GDM1 (cell line): ENCODE measurements at regions not wholly inside any gene's neighbourhood (a gene's known extent, or its start where the extent isn't known, plus 50 kb on each side); places are given as distances from the start of the nearest gene placed in this dataset.
"Not testable (repeated sequence)": the region's sequence is repeated elsewhere in the genome, so short reads cannot be mapped to it uniquely, and the experiment has no call there.

Experiments used
- DNase-seq: peaks from one replicate; lab custom pipeline; 2025; lab: John Stamatoyannopoulos, UW

- DNase-seq, result no peak
Observed at GRCh38 chr4:31016322-31017061, 296.3 kb downstream of the PCDH7 start.

- no peak for DNase-seq
Observed at GRCh38 chr4:31020363-31020762, 300.2 kb downstream of the PCDH7 start.

GRCh38 chr4:31021008-31021407 is 300.8 kb downstream of the PCDH7 start:
- no peak for DNase-seq

DNA sequence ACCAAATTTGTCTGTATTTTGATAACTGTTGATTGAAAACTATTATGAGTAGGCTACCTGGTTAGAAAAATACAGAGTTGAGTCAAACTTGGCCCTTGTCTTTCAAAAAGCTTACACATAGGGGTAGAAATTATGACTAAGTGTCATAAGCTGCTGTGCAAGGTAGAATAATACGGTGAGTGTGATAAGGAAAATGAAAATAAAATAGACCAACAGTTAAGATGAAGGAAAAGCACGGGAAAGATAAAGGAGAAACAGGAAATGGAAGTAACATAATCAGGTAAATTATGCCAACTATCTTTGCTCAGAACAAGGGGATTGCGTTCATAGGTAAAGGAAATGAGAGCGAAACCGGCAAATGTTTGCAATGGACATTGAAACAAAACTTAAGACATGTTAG is 302.5 kb downstream of the PCDH7 start:
- no peak for DNase-seq

- DNase-seq, result no peak
Observed at GRCh38 chr4:31023109-31023508, 302.9 kb downstream of the PCDH7 start.

DNA sequence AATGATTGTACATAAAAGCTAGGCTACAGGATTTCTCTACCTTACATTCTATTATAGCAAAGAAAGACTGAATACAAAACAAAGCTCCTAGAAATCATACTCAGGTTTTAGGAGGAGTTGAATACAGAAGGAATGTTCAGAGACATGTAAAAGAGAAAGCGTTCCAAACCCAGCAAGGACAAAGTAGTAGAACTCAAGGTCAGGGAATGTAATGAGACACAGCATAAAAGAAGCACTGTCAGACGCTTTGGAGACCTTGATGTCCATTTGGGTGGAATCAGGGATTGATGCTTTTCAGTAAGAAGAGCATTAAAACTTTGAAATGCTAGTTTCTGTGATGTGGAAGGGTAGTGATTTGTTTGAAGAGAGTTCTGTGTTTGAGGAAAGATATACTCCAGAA is 303.6 kb downstream of the PCDH7 start:
- no peak for DNase-seq

GRCh38 chr4:31024781-31025180 is 304.6 kb downstream of the PCDH7 start:
- not testable (repeated sequence) for DNase-seq

- DNase-seq, result no peak
Observed at GRCh38 chr4:31026256-31026655, 306.1 kb downstream of the PCDH7 start.

DNA sequence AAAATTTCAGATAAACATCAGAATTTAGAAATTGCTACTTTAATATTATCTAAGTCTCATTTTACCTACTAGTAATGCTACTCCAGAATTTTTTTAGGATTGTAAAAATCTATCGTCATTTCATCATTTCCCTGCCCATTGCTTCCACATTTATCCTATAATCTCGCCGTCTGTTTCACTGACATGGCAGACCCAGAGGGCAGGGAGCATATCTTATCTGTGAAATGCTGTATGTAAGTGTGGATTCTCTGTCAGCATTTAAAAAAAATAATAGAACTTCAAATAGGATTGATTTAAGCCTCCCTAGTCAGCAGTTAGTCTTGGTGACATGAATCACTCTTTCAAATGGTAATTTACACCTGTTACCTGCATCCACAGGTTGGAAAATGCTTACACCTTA is 314.4 kb downstream of the PCDH7 start:
- DNase-seq, result no peak

GRCh38 chr4:31035761-31036160 is 315.6 kb downstream of the PCDH7 start:
- DNase-seq, result no peak

- DNase-seq, result no peak
Observed at GRCh38 chr4:31037703-31038102, 317.5 kb downstream of the PCDH7 start.

DNA sequence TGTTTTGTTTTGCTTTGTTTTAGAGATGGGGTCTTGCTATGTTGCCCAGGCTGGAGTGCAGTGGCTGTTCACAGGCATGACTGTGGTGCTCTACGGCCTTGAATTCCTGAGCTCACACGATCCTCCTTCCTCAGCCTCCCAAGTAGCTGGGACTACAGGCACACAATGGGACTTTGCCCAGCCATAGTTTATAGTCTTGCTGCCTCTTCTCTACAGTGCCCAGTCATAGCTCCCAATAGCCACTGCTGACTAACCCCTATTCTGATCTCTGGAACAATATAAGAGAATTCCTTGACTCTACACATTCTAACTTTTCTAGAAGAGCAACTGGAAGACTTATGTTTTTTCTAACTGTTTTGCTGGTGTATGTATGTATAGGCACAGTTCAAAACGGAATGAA is 319.2 kb downstream of the PCDH7 start:
- DNase-seq, result no peak

GRCh38 chr4:31040106-31040505 is 319.9 kb downstream of the PCDH7 start:
- no peak for DNase-seq

- DNase-seq, result no peak
Observed at GRCh38 chr4:31041385-31041784, 321.2 kb downstream of the PCDH7 start.

- DNase-seq, result no peak
Observed at GRCh38 chr4:31041853-31042252, 321.7 kb downstream of the PCDH7 start.

- DNase-seq, result no peak
Observed at GRCh38 chr4:31043382-31044062, 323.4 kb downstream of the PCDH7 start.

DNA sequence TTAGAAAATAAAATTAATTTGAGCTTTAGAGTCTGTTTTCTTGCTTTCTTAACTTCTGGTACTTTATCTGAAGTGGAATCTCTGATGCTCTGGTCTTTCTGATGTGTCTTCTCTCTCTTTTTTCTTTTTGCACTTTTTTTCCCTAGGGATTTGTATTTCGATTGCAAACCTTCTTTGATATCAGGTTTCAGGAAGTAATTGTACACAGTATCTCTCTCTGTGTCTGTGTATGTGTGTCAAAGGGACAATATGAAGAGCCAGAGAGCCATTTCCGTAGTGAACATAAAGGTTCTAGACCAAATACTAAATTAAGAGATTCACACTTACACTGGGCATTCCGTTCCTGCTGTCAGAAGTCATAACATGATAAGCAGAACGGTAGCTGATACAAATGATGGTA is 325.0 kb downstream of the PCDH7 start:
- no peak for DNase-seq

GRCh38 chr4:31045724-31046318 is 325.7 kb downstream of the PCDH7 start:
- no peak for DNase-seq

GRCh38 chr4:31051151-31051550 is 331.0 kb downstream of the PCDH7 start:
- DNase-seq, result no peak

GRCh38 chr4:31051565-31051964 is 331.4 kb downstream of the PCDH7 start:
- no peak for DNase-seq

DNA sequence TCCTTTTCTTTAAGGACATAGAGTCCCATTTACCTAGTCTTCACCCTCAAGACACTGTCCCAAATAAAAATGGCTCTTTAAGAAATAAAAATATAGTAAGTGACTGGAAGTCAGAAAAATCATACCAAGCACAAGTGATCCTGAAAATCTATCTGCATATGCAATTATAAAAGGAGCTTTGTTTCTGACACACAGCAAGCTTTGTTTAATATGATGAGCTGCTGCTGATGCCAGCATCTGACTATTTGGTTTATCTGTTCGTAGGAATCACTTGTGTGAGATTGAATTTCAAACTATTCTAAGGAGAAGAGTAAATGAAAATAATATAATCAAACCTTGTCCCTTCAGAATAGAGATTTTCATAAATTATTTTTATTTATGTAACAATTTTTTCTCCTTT is 332.4 kb downstream of the PCDH7 start:
- no peak for DNase-seq

DNA sequence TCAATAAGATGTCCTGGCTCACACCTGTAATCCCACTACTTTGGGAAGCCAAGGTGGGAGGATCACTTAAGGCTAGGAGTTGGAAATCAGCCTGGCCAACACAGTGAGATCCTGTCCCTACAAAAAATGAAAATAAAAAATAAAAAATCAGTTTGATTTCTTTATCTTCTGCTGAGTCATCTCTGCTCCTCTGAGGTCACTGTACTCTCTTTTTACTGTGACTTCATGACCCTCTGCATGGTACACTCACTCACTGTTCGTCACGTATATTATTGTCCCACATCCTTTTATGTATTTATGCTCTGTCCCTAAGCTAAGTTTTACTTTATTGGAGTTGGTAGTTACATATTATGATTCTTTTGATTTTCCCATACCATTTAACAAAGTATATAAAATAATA is 333.3 kb downstream of the PCDH7 start:
- DNase-seq, result no peak

GRCh38 chr4:31054295-31054694 is 334.1 kb downstream of the PCDH7 start:
- DNase-seq, result no peak
